T follicular helper cell (primary cell): ENCODE measurements at regions not wholly inside any gene's neighbourhood (a gene's known extent, or its start where the extent isn't known, plus 50 kb on each side); places are given as distances from the start of the nearest gene placed in this dataset.

ENCODE experiments used
- DNase-seq: peaks from one replicate; pipeline ENCODE4 v3.0.0-alpha.2; 2020; ENCODE audit warnings: low read depth

- no peak for DNase-seq
Observed at GRCh38 chr1:30638086-30638485, 85.3 kb downstream of the MATN1 start.

- DNase-seq: no peak
Observed at GRCh38 chr1:30637183-30637980, 86.0 kb downstream of the MATN1 start.

GRCh38 chr1:30636621-30637020, 86.8 kb downstream of the MATN1 start:
- DNase-seq: no peak

GRCh38 chr1:30635391-30635975, 87.9 kb downstream of the MATN1 start:
- DNase-seq: no peak

- no peak for DNase-seq
Observed at GRCh38 chr1:30634507-30634906, 88.9 kb downstream of the MATN1 start.

GRCh38 chr1:30633294-30633693, 90.1 kb downstream of the MATN1 start:
- no peak for DNase-seq

- DNase-seq: no peak
Observed at GRCh38 chr1:30632481-30632880, 90.9 kb downstream of the MATN1 start.

- DNase-seq: no peak
Observed at GRCh38 chr1:30631700-30632099, 91.7 kb downstream of the MATN1 start.

GRCh38 chr1:30629501-30629900, 93.9 kb downstream of the MATN1 start:
- DNase-seq: no peak

- no peak for DNase-seq
Observed at GRCh38 chr1:30627994-30628393, 95.4 kb downstream of the MATN1 start.

- no peak for DNase-seq
Observed at GRCh38 chr1:30627206-30627605, 96.2 kb downstream of the MATN1 start.

- no peak for DNase-seq
Observed at GRCh38 chr1:30623431-30623830, 100.0 kb downstream of the MATN1 start.

- no peak for DNase-seq
Observed at GRCh38 chr1:30619619-30620018, 103.8 kb downstream of the MATN1 start.

GRCh38 chr1:30618335-30618747, 105.0 kb downstream of the MATN1 start:
- no peak for DNase-seq

GRCh38 chr1:30616759-30617158, 106.6 kb downstream of the MATN1 start:
- no peak for DNase-seq

GRCh38 chr1:30615816-30616590, 107.4 kb downstream of the MATN1 start:
- no peak for DNase-seq

- DNase-seq: no peak
Observed at GRCh38 chr1:30615076-30615795, 108.1 kb downstream of the MATN1 start.

- no peak for DNase-seq
Observed at GRCh38 chr1:30613188-30613587, 110.2 kb downstream of the MATN1 start.

GRCh38 chr1:30612536-30613065, 110.8 kb downstream of the MATN1 start:
- DNase-seq: no peak

GRCh38 chr1:30611741-30612309, 111.6 kb downstream of the MATN1 start:
- DNase-seq: no peak

- DNase-seq: no peak
Observed at GRCh38 chr1:30610917-30611316, 112.5 kb downstream of the MATN1 start.

- no peak for DNase-seq
Observed at GRCh38 chr1:30609999-30610345, 113.4 kb downstream of the MATN1 start.
